ENCODE measurements at regions not wholly inside any gene's neighbourhood (a gene's known extent, or its start where the extent isn't known, plus 50 kb on each side); places are given as distances from the start of the nearest gene placed in this dataset.
"Not testable (repeated sequence)": the region's sequence is repeated elsewhere in the genome, so short reads cannot be mapped to it uniquely, and the experiment has no call there.

DNA sequence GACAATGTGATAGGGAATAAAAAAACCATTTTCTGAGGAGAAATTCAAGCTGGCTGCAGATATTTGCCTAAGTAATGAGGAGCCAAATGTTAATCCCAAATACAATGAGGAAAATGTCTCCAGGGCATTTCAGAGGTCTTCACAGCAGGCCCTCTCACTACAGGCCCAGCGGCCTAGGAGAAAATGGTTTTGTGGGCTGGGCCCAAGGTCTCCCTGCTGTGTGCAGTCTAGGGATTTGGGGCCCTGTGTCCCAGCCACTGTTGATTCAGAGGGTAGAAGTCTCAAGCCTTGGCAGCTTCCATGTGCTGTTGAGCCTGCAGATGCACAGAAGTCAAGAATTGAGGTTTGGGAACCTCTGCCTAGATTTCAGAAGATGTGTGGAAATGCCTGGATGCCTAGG is 778.7 kb downstream of the CENPC start:
- Mint-ChIP-seq H3K27ac (no peak overlapping the region), H3K9me3 (peaks cover 5 to 16% (median 11%) of the 10 kb centered on the region in 3 donors), H3K27me3 (no peaks in the 10 kb centered on the region), H3K36me3 (no peaks in the 10 kb centered on the region), H3K4me1 (no peaks in the 10 kb centered on the region), H3K4me3 (no peak overlapping the region)
- ATAC-seq (replicated peaks in 1 of 4) = no peak
- Histone ChIP-seq H3K27me3 (replicated peaks in 1 of 2; ENCODE audit: control insufficient read depth in 2 of 2, extremely low read depth in 1 of 2, insufficient read depth in 2 of 2, low read length in 1 of 2) (no peaks in the 10 kb centered on the region), H3K4me1 (ENCODE audit: control insufficient read depth in 1 of 2, extremely low read depth in 1 of 2, insufficient read depth in 2 of 2, low read length in 2 of 2) (no peaks in the 10 kb centered on the region), H3K27ac (ENCODE audit: low read length) (no peak overlapping the region), H3K36me3 (ENCODE audit: control insufficient read depth in 2 of 2, extremely low read depth in 1 of 2, insufficient read depth in 1 of 2, low read length in 1 of 2) (no peaks in the 10 kb centered on the region), H3K9me3 (no peaks in the 10 kb centered on the region), H3K4me3 (ENCODE audit: control insufficient read depth in 1 of 2, extremely low read depth in 1 of 2, low read length in 1 of 2) (no peak overlapping the region)
- no peak for DNase-seq
- CTCF ChIA-PET = no interaction called here
- POLR2A ChIA-PET = no interaction called here
- 100% methylated on average over 1 of the region's 1 CpG for WGBS (ENCODE audit: insufficient coverage)

DNA sequence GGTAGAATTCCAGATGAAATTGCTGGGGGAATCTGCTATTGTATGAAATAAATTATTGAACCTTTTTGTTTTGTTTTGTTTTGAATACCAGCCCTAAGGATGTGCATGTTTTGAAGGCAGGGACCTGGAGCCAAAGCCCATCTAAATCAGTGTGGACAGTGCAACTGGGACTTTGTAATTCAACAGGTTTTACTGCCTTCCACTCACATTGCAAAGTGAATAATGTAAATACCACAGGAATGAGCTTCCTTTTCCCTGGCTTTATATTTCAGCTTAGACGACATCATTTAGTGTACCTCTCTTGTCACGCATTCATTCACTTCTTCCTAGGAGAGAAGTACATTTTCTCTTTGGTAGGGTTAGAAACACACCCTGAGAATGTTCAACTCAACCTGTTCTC is 795.0 kb downstream of the CENPC start:
- CTCF ChIA-PET = interaction anchor here in 1 of 2 donors (0.6 kb wide), 1 partner anchor 345 kb away, joined by 3 read pairs; no protein-coding TSS in a partner anchor

DNA sequence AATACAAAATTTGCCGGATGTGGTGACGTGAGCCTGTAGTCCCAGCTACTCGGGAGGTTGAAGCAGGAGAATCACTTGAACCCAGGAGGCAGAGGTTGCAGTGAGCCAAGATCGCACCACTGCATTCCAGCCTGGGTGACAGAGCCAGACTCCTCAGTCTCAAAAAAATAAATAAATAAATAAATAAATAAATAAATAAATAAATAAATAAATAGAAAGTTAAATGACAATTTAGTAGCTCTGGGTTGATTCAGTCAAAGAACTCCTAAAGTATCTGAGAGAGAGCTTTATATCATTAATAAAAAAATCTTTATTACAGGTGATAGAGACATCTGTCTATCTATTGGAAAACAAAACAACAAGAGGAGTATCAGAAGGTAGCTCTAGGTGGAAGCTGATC is 798.4 kb downstream of the CENPC start:
- 63% methylated on average over 3 of the region's 4 CpGs for WGBS (ENCODE audit: insufficient coverage)
- POLR2A ChIA-PET; H3K4me3 Mint-ChIP-seq; H3K27me3 Mint-ChIP-seq; ATAC-seq (replicated peaks in 1 of 4); H3K36me3 Mint-ChIP-seq; DNase-seq; H3K4me3 ChIP-seq (ENCODE audit: control insufficient read depth in 1 of 2, extremely low read depth in 1 of 2, low read length in 1 of 2); H3K27me3 ChIP-seq (replicated peaks in 1 of 2; ENCODE audit: control insufficient read depth in 2 of 2, extremely low read depth in 1 of 2, insufficient read depth in 2 of 2, low read length in 1 of 2); H3K9me3 ChIP-seq; H3K4me1 ChIP-seq (ENCODE audit: control insufficient read depth in 1 of 2, extremely low read depth in 1 of 2, insufficient read depth in 2 of 2, low read length in 2 of 2); H3K9me3 Mint-ChIP-seq; H3K4me1 Mint-ChIP-seq; H3K36me3 ChIP-seq (ENCODE audit: control insufficient read depth in 2 of 2, extremely low read depth in 1 of 2, insufficient read depth in 1 of 2, low read length in 1 of 2); H3K27ac Mint-ChIP-seq; CTCF ChIA-PET; H3K27ac ChIP-seq (ENCODE audit: low read length): not testable (repeated sequence)

More for the DNA sequence above, 795.0 kb downstream of the CENPC start:
- Mint-ChIP-seq H3K4me3 (no peak overlapping the region), H3K36me3 (no peaks in the 10 kb centered on the region), H3K27ac (no peak overlapping the region), H3K9me3 (peaks cover 0 to 11% (median 8%) of the 10 kb centered on the region in 3 donors), H3K4me1 (no peaks in the 10 kb centered on the region), H3K27me3 (no peaks in the 10 kb centered on the region)
- no peaks in the 10 kb centered on the region for H3K4me1 ChIP-seq (ENCODE audit: control insufficient read depth in 1 of 2, extremely low read depth in 1 of 2, insufficient read depth in 2 of 2, low read length in 2 of 2)
- WGBS (ENCODE audit: insufficient coverage) = no CpG with 5 or more reads among the region's 2 CpGs
- H3K27me3 ChIP-seq (replicated peaks in 1 of 2; ENCODE audit: control insufficient read depth in 2 of 2, extremely low read depth in 1 of 2, insufficient read depth in 2 of 2, low read length in 1 of 2) = no peaks in the 10 kb centered on the region
- H3K27ac ChIP-seq (ENCODE audit: low read length) = no peak overlapping the region
- no peak overlapping the region for H3K4me3 ChIP-seq (ENCODE audit: control insufficient read depth in 1 of 2, extremely low read depth in 1 of 2, low read length in 1 of 2)
- ATAC-seq (replicated peaks in 1 of 4) (no peak), DNase-seq (no peak)
- POLR2A ChIA-PET = no interaction called here
- H3K9me3 ChIP-seq = no peaks in the 10 kb centered on the region
- H3K36me3 ChIP-seq (ENCODE audit: control insufficient read depth in 2 of 2, extremely low read depth in 1 of 2, insufficient read depth in 1 of 2, low read length in 1 of 2) = no peaks in the 10 kb centered on the region

DNA sequence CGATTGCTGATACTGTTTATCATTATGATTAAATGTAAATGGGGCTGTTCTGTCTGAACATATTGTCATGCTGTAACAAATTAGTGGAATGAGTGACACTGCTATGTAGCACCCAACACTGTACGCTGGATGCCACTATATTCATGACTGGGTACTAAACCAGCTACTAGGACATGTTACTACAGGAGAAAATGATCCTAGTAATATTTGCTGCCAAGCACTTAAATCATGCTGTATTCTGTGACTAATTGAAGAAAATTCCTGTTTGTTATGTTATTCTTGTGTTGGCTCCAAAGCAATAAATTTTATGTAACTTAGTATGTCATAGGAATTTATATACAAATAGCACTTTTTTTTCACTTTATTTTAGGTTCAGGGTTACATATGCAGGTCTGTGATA is 804.2 kb downstream of the CENPC start:
- H3K4me1 Mint-ChIP-seq = no peaks in the 10 kb centered on the region
- H3K27me3 Mint-ChIP-seq = no peaks in the 10 kb centered on the region
- WGBS (ENCODE audit: insufficient coverage) = no CpG with 5 or more reads among the region's 2 CpGs
- H3K27me3 ChIP-seq (replicated peaks in 1 of 2; ENCODE audit: control insufficient read depth in 2 of 2, extremely low read depth in 1 of 2, insufficient read depth in 2 of 2, low read length in 1 of 2) = no peaks in the 10 kb centered on the region
- H3K36me3 ChIP-seq (ENCODE audit: control insufficient read depth in 2 of 2, extremely low read depth in 1 of 2, insufficient read depth in 1 of 2, low read length in 1 of 2) = no peaks in the 10 kb centered on the region
- no peak overlapping the region for H3K4me3 ChIP-seq (ENCODE audit: control insufficient read depth in 1 of 2, extremely low read depth in 1 of 2, low read length in 1 of 2)
- peaks cover 5 to 13% (median 8%) of the 10 kb centered on the region in 3 donors for H3K9me3 Mint-ChIP-seq
- ATAC-seq (replicated peaks in 1 of 4) = no peak
- no peaks in the 10 kb centered on the region for H3K4me1 ChIP-seq (ENCODE audit: control insufficient read depth in 1 of 2, extremely low read depth in 1 of 2, insufficient read depth in 2 of 2, low read length in 2 of 2)
- no peak overlapping the region for H3K27ac ChIP-seq (ENCODE audit: low read length)
- H3K9me3 ChIP-seq = no peaks in the 10 kb centered on the region
- no peak for DNase-seq
- ChIA-PET CTCF (no interaction called here), POLR2A (no interaction called here)
- H3K27ac Mint-ChIP-seq = no peak overlapping the region
- H3K4me3 Mint-ChIP-seq = no peak overlapping the region
- no peaks in the 10 kb centered on the region for H3K36me3 Mint-ChIP-seq

DNA sequence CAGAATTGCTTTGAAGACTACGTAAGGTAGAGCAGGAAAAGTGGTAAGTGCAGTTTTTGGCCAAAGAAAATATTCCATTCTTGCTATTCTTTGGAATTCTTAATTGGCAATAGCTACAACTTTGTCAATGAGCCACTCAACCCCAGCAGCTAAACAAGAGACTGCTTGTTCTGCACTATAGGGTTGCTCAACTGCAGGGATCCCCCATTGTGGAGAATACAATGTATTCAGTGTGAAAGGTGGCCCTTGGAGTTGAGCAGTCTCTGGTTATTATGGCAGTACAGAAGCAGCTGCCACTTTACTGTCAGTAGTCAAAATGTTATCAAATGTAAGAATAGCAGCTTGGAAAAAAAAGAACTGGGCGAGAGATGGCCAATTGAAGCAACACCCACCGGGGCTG is 808.7 kb downstream of the CENPC start:
- no peak for ATAC-seq (replicated peaks in 1 of 4)
- no CpG with 5 or more reads among the region's 3 CpGs for WGBS (ENCODE audit: insufficient coverage)
- H3K36me3 Mint-ChIP-seq = no peaks in the 10 kb centered on the region
- Histone ChIP-seq H3K36me3 (ENCODE audit: control insufficient read depth in 2 of 2, extremely low read depth in 1 of 2, insufficient read depth in 1 of 2, low read length in 1 of 2) (no peaks in the 10 kb centered on the region), H3K4me3 (ENCODE audit: control insufficient read depth in 1 of 2, extremely low read depth in 1 of 2, low read length in 1 of 2) (no peak overlapping the region), H3K27ac (ENCODE audit: low read length) (no peak overlapping the region), H3K27me3 (replicated peaks in 1 of 2; ENCODE audit: control insufficient read depth in 2 of 2, extremely low read depth in 1 of 2, insufficient read depth in 2 of 2, low read length in 1 of 2) (no peaks in the 10 kb centered on the region), H3K9me3 (no peaks in the 10 kb centered on the region), H3K4me1 (ENCODE audit: control insufficient read depth in 1 of 2, extremely low read depth in 1 of 2, insufficient read depth in 2 of 2, low read length in 2 of 2) (no peaks in the 10 kb centered on the region)
- no peak overlapping the region for H3K27ac Mint-ChIP-seq
- no peak for DNase-seq
- no peaks in the 10 kb centered on the region for H3K27me3 Mint-ChIP-seq
- peaks cover 2 to 12% (median 11%) of the 10 kb centered on the region in 3 donors for H3K9me3 Mint-ChIP-seq
- ChIA-PET CTCF (no interaction called here), POLR2A (interaction anchor here in 1 of 2 donors (0.5 kb wide), 1 partner anchor 1953 kb away, joined by 3 read pairs; no protein-coding TSS in a partner anchor)
- no peaks in the 10 kb centered on the region for H3K4me1 Mint-ChIP-seq
- no peak overlapping the region for H3K4me3 Mint-ChIP-seq

DNA sequence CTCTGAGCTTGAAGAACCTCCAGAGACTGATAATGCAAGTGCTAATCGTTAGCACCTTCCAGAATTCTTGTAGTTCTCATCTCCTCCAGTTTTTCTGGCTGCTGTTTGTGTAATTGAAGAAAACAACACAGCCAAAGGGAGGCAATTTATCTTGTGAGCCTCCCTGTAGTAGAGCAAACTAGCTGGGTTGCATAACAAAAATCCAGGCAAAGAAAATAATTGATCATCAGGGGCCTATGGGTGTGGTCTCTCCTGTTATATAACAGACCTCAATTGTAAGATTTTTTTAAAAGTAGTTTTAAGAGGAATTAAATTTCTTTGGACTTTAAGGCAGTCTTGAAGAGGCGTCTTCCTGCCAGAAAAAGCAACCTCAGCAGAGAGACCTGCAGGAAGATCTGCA is 817.0 kb downstream of the CENPC start:
- no peaks in the 10 kb centered on the region for H3K36me3 ChIP-seq (ENCODE audit: control insufficient read depth in 2 of 2, extremely low read depth in 1 of 2, insufficient read depth in 1 of 2, low read length in 1 of 2)
- ChIA-PET POLR2A (no interaction called here), CTCF (no interaction called here)
- H3K27ac Mint-ChIP-seq = no peak overlapping the region
- no peaks in the 10 kb centered on the region for H3K9me3 ChIP-seq
- H3K4me1 Mint-ChIP-seq = no peaks in the 10 kb centered on the region
- DNase-seq = no peak
- H3K27me3 ChIP-seq (replicated peaks in 1 of 2; ENCODE audit: control insufficient read depth in 2 of 2, extremely low read depth in 1 of 2, insufficient read depth in 2 of 2, low read length in 1 of 2) = no peaks in the 10 kb centered on the region
- WGBS (ENCODE audit: insufficient coverage) = no CpG with 5 or more reads among the region's 2 CpGs
- no peaks in the 10 kb centered on the region for H3K27me3 Mint-ChIP-seq
- no peak overlapping the region for H3K4me3 Mint-ChIP-seq
- H3K4me1 ChIP-seq (ENCODE audit: control insufficient read depth in 1 of 2, extremely low read depth in 1 of 2, insufficient read depth in 2 of 2, low read length in 2 of 2) = no peaks in the 10 kb centered on the region
- peaks cover 9 to 12% (median 9%) of the 10 kb centered on the region in 3 donors for H3K9me3 Mint-ChIP-seq
- ATAC-seq (replicated peaks in 1 of 4) = no peak
- no peak overlapping the region for H3K4me3 ChIP-seq (ENCODE audit: control insufficient read depth in 1 of 2, extremely low read depth in 1 of 2, low read length in 1 of 2)
- H3K27ac ChIP-seq (ENCODE audit: low read length) = no peak overlapping the region
- H3K36me3 Mint-ChIP-seq = no peaks in the 10 kb centered on the region

DNA sequence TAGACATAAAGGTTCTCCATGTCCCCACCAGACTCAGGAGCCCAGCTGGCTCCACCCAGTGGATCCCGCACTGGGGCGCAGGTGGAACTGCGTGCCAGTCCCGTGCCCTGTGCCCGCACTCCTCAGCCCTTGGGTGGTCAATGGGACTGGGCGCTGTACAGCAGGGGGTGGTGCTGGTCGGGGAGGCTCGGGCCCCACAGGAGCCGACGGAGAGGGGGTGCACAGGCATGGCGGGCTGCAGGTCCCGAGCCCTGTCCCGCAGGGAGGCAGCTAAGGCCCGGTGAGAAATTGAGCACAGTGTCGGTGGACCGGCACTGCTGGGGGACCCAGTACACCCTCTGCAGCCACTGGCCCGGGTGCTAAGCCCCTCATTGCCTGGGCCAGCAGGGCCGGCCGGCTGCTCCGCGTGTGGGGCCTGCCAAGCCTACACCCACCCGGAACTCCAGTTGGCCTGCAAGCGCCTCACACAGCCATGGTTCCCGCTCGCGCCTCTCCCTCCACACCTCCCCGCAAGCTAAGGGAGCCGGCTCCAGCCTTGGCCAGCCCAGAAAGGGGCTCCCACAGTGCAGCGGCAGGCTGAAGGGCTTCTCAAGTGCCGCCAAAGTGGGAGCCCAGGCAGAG is 832.9 kb downstream of the CENPC start:
- H3K36me3 ChIP-seq (ENCODE audit: control insufficient read depth in 2 of 2, extremely low read depth in 1 of 2, insufficient read depth in 1 of 2, low read length in 1 of 2); H3K27ac Mint-ChIP-seq; H3K27ac ChIP-seq (ENCODE audit: low read length); POLR2A ChIA-PET; H3K9me3 ChIP-seq; CTCF ChIA-PET; H3K4me3 ChIP-seq (ENCODE audit: control insufficient read depth in 1 of 2, extremely low read depth in 1 of 2, low read length in 1 of 2); H3K27me3 ChIP-seq (replicated peaks in 1 of 2; ENCODE audit: control insufficient read depth in 2 of 2, extremely low read depth in 1 of 2, insufficient read depth in 2 of 2, low read length in 1 of 2); H3K36me3 Mint-ChIP-seq; H3K9me3 Mint-ChIP-seq; H3K27me3 Mint-ChIP-seq; H3K4me3 Mint-ChIP-seq; H3K4me1 ChIP-seq (ENCODE audit: control insufficient read depth in 1 of 2, extremely low read depth in 1 of 2, insufficient read depth in 2 of 2, low read length in 2 of 2); ATAC-seq (replicated peaks in 1 of 4); DNase-seq; H3K4me1 Mint-ChIP-seq: not testable (repeated sequence)
- 94% methylated on average over 17 of the region's 30 CpGs for WGBS (ENCODE audit: insufficient coverage)
